CD4-positive, alpha-beta T cell (primary cell): ENCODE measurements at regions not wholly inside any gene's neighbourhood (a gene's known extent, or its start where the extent isn't known, plus 50 kb on each side); places are given as distances from the start of the nearest gene placed in this dataset.

ENCODE experiments used
- ATAC-seq: fragments of 200-7000 bp; cut with Tn5 transposase; one replicate; pipeline ENCODE4 v1.10.0; 2022; ENCODE audit warnings: mild to moderate bottlenecking; ENCODE audit not compliant: poor library complexity
- CTCF ChIA-PET: fragments of 350-600 bp; sonication (Branson Sonifier 250); formaldehyde crosslinking; loops from one replicate; lab custom pipeline; 2021; ENCODE audit warnings: antibody characterized with exemption, inconsistent platforms; lab: Charles Lee
- POLR2A ChIA-PET: fragments of 350-600 bp; sonication (Branson Sonifier 250); formaldehyde crosslinking; loops from one replicate; lab custom pipeline; 2021; ENCODE audit warnings: antibody characterized with exemption, inconsistent platforms; lab: Charles Lee
- DNase-seq, 14 experiments: peaks; one replicate each; pipeline ENCODE4 v3.0.0-alpha.2; 2013 to 2020; ENCODE audit warnings: mixed read lengths in 2 of 14
- H3K27ac ChIP-seq, 2 donors: one replicate each; pipeline versions ENCODE4 v1.5.1 to v1.7.0; 2013; ENCODE audit warnings: low read length in 2 of 2, low read depth in 1 of 2, mild to moderate bottlenecking in 1 of 2
- H3K27me3 ChIP-seq, 2 experiments: 1 replicate in 1 of 2; 2 replicates in 1 of 2; pipeline versions ENCODE4 v1.6.1 to v1.7.0; 2013; ENCODE audit warnings: low read length in 2 of 2, control low read depth in 1 of 2, mild to moderate bottlenecking in 1 of 2, moderate library complexity in 1 of 2; ENCODE audit not compliant: insufficient read depth in 2 of 2, control insufficient read depth in 1 of 2
- H3K36me3 ChIP-seq: one replicate; pipeline ENCODE4 v1.6.1; 2013; ENCODE audit warnings: low read length, control low read depth; ENCODE audit not compliant: insufficient read depth
- H3K4me1 ChIP-seq: one replicate; pipeline ENCODE4 v1.6.1; 2013; ENCODE audit warnings: low read length, control low read depth; ENCODE audit not compliant: insufficient read depth
- H3K4me3 ChIP-seq: one replicate; pipeline ENCODE4 v1.5.1; 2013; ENCODE audit warnings: mild to moderate bottlenecking, low read length, moderate library complexity
- H3K9me3 ChIP-seq, 2 experiments: 1 replicate in 1 of 2; 2 replicates in 1 of 2; pipeline versions ENCODE4 v1.6.1 to v1.7.0; 2013; ENCODE audit warnings: low read length in 2 of 2, mild to moderate bottlenecking in 2 of 2, control low read depth in 1 of 2, moderate library complexity in 1 of 2; ENCODE audit not compliant: control insufficient read depth in 1 of 2, insufficient read depth in 1 of 2
- H3K27ac Mint-ChIP-seq: one replicate; pipeline ENCODE4 v1.8.0; 2020; ENCODE audit warnings: mixed read lengths
- H3K27me3 Mint-ChIP-seq: one replicate; pipeline ENCODE4 v1.8.0; 2021; ENCODE audit warnings: mixed read lengths
- H3K36me3 Mint-ChIP-seq: one replicate; pipeline ENCODE4 v1.8.0; 2021; ENCODE audit warnings: low read depth, mixed read lengths
- H3K4me1 Mint-ChIP-seq: one replicate; pipeline ENCODE4 v1.8.0; 2021; ENCODE audit warnings: low read depth, mixed read lengths
- H3K4me3 Mint-ChIP-seq: one replicate; pipeline ENCODE4 v1.8.0; 2020; ENCODE audit warnings: mild to moderate bottlenecking, mixed read lengths
- H3K9me3 Mint-ChIP-seq: one replicate; pipeline ENCODE4 v1.8.0; 2020; ENCODE audit warnings: mixed read lengths
- intact Hi-C, 2 experiments: fragments of 100-400 bp; cut with DNase I in 1 of 2; cut with micrococcal nuclease in 1 of 2; formaldehyde crosslinking; loops; one replicate each; pipeline versions ENCODE4 v1.15.1 to v1.9.0; 2023 to 2025; cut with DNase I, micrococcal nuclease
- TF ChIP-seq, protein P1 (sequence below): fragments of 200-600 bp; IDR thresholded peaks from one replicate; pipeline ENCODE4 v1.8.0; 2022; ENCODE audit warnings: antibody characterized with exemption, mild to moderate bottlenecking

DNA sequence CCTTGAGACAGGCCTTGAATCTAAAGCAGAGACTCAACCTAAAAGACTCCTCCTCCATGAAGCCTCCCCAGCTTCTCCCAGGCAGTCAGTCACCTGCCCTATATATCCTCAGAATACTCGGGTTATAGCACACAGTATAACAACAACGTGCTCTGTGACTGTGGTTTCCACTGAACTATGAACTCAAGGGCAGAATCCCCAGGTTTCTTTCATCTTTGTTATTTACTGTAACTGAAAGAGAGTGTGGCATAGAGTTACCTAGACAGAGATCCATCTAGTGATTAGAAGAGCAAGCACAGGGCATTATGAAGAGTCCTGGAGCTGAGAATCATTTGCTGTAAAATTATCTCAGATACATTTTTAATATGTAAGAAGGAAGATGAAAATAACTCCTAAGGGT is 281.6 kb upstream of the ZNF521 start:
- intact Hi-C loops = no loop called here
- no peak overlapping the region for H3K4me3 ChIP-seq
- H3K27ac Mint-ChIP-seq = no peak overlapping the region
- no peaks in the 10 kb centered on the region for H3K27me3 ChIP-seq
- no peak overlapping the region for H3K4me3 Mint-ChIP-seq
- no peak overlapping the region for H3K27ac ChIP-seq
- peaks cover 7% of the 10 kb centered on the region for H3K9me3 Mint-ChIP-seq
- H3K4me1 ChIP-seq = no peaks in the 10 kb centered on the region
- no peaks in the 10 kb centered on the region for H3K36me3 Mint-ChIP-seq
- ChIA-PET CTCF (no interaction called here), POLR2A (no interaction called here)
- TF ChIP-seq, protein P1, sequence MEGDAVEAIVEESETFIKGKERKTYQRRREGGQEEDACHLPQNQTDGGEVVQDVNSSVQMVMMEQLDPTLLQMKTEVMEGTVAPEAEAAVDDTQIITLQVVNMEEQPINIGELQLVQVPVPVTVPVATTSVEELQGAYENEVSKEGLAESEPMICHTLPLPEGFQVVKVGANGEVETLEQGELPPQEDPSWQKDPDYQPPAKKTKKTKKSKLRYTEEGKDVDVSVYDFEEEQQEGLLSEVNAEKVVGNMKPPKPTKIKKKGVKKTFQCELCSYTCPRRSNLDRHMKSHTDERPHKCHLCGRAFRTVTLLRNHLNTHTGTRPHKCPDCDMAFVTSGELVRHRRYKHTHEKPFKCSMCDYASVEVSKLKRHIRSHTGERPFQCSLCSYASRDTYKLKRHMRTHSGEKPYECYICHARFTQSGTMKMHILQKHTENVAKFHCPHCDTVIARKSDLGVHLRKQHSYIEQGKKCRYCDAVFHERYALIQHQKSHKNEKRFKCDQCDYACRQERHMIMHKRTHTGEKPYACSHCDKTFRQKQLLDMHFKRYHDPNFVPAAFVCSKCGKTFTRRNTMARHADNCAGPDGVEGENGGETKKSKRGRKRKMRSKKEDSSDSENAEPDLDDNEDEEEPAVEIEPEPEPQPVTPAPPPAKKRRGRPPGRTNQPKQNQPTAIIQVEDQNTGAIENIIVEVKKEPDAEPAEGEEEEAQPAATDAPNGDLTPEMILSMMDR = no peak
- DNase-seq = no peak
- no peak for ATAC-seq
- no peaks in the 10 kb centered on the region for H3K9me3 ChIP-seq
- H3K27me3 Mint-ChIP-seq = no peaks in the 10 kb centered on the region
- H3K36me3 ChIP-seq = no peaks in the 10 kb centered on the region
- H3K4me1 Mint-ChIP-seq = no peaks in the 10 kb centered on the region

DNA sequence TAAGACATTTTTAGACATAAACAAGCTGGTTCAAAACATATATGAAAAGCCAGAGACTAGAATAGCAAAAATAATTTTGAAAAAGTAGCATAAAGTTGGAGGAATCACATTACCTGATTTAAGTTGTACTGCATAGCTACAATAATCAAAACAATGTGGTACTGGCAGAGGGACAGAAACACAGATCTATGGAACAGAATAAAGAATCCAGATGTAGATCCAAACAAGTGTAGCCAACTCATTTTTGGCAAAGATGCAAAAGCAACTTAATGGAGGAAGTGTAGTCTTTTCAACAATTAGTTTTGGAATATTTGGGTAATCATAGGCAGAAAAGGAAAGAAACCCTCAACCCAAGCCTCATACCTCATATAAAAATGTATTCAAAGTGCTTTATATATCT is 278.7 kb upstream of the ZNF521 start:
- no peak overlapping the region for H3K27ac Mint-ChIP-seq
- TF ChIP-seq, protein P1 = no peak
- ChIA-PET POLR2A (no interaction called here), CTCF (no interaction called here)
- H3K27me3 ChIP-seq = no peaks in the 10 kb centered on the region
- no peaks in the 10 kb centered on the region for H3K36me3 ChIP-seq
- peaks cover 8 to 13% of the 10 kb centered on the region in 2 experiments for H3K9me3 ChIP-seq
- H3K4me3 Mint-ChIP-seq = no peak overlapping the region
- no peaks in the 10 kb centered on the region for H3K27me3 Mint-ChIP-seq
- ATAC-seq (no peak), DNase-seq (no peak)
- no peak overlapping the region for H3K4me3 ChIP-seq
- H3K27ac ChIP-seq = no peak overlapping the region
- no peaks in the 10 kb centered on the region for H3K4me1 Mint-ChIP-seq
- peaks cover 15% of the 10 kb centered on the region for H3K9me3 Mint-ChIP-seq
- H3K36me3 Mint-ChIP-seq = no peaks in the 10 kb centered on the region
- no peaks in the 10 kb centered on the region for H3K4me1 ChIP-seq
- intact Hi-C loops = no loop called here

DNA sequence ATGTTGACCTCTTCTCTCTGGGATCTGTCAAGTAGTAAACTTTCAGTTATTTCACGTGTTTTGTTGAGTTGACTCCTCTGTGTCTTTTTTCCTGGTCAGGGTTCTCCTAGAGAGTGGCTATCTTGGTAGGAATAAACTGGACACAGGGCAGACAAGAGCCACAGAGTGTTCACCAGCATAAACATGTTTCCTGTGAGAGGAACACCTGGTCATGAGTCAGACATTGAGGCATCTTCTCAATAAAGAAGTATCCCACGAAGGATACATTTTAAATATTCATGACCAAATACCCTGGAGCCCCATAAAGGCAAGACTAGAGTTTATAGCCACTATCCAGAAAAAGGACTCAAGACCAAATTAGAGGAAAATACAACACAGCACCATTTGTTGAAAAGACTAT is 269.7 kb upstream of the ZNF521 start:
- H3K4me1 ChIP-seq = no peaks in the 10 kb centered on the region
- Mint-ChIP-seq H3K4me3 (no peak overlapping the region), H3K36me3 (no peaks in the 10 kb centered on the region), H3K4me1 (no peaks in the 10 kb centered on the region), H3K9me3 (peaks cover 12% of the 10 kb centered on the region), H3K27ac (no peak overlapping the region), H3K27me3 (no peaks in the 10 kb centered on the region)
- H3K9me3 ChIP-seq = peaks cover 4% of the 10 kb centered on the region in 2 experiments
- CTCF ChIA-PET = no interaction called here
- no peak overlapping the region for H3K4me3 ChIP-seq
- TF ChIP-seq, protein P1 = no peak
- no peaks in the 10 kb centered on the region for H3K27me3 ChIP-seq
- ATAC-seq = no peak
- POLR2A ChIA-PET = no interaction called here
- intact Hi-C loops = no loop called here
- H3K36me3 ChIP-seq = no peaks in the 10 kb centered on the region
- DNase-seq = no peak
- H3K27ac ChIP-seq = no peak overlapping the region
